ENCODE measurements at regions not wholly inside any gene's neighbourhood (a gene's known extent, or its start where the extent isn't known, plus 50 kb on each side); places are given as distances from the start of the nearest gene placed in this dataset.

GRCh38 chr1:164369698-164370365 lies 189.2 kb upstream of the PBX1 start:
- H3K9me3 ChIP-seq: no peaks in the 10 kb centered on the region
- H3K4me1 Mint-ChIP-seq (ENCODE audit: low read depth, unreplicated experiment): no peaks in the 10 kb centered on the region
- no peaks in the 10 kb centered on the region for H3K36me3 ChIP-seq (ENCODE audit: control insufficient read depth, insufficient read depth, low read length)
- no peaks in the 10 kb centered on the region for H3K4me1 ChIP-seq
- no peak overlapping the region for H3K4me3 Mint-ChIP-seq (ENCODE audit: unreplicated experiment)
- no peak overlapping the region for H3K27ac Mint-ChIP-seq (ENCODE audit: unreplicated experiment)
- no peaks in the 10 kb centered on the region for H3K36me3 Mint-ChIP-seq (ENCODE audit: insufficient read depth, unreplicated experiment)
- no peaks in the 10 kb centered on the region for H3K27me3 ChIP-seq (replicated peaks; ENCODE audit: control insufficient read depth, insufficient read depth, low read length)
- no peaks in the 10 kb centered on the region for H3K9me3 Mint-ChIP-seq (ENCODE audit: unreplicated experiment)
- no TSS peak for BruUV-seq (replicated peaks)
- ChIA-PET POLR2A (no interaction called here), CTCF (no interaction called here)
- H3K27me3 Mint-ChIP-seq (ENCODE audit: insufficient read depth, unreplicated experiment): peaks cover 3% of the 10 kb centered on the region
- no peak for DNase-seq
- H3K4me3 ChIP-seq (ENCODE audit: low read depth, low read length): no peak overlapping the region
- intact Hi-C loops (cut with micrococcal nuclease; ENCODE audit: unreplicated experiment): no loop called here
- TF ChIP-seq CTCF (IDR thresholded peaks at IDR 0.05; ENCODE audit: insufficient read depth in 1 of 2, low read depth in 1 of 2, low read length in 1 of 2, severe bottlenecking in 1 of 2, unreplicated experiment in 1 of 2): no peak

- Histone ChIP-seq H3K4me1 (no peaks in the 10 kb centered on the region), H3K27me3 (replicated peaks; ENCODE audit: control insufficient read depth, insufficient read depth, low read length) (no peaks in the 10 kb centered on the region), H3K36me3 (ENCODE audit: control insufficient read depth, insufficient read depth, low read length) (no peaks in the 10 kb centered on the region), H3K9me3 (no peaks in the 10 kb centered on the region), H3K4me3 (ENCODE audit: low read depth, low read length) (no peak overlapping the region)
- no peak overlapping the region for H3K4me3 Mint-ChIP-seq (ENCODE audit: unreplicated experiment)
- no peaks in the 10 kb centered on the region for H3K36me3 Mint-ChIP-seq (ENCODE audit: insufficient read depth, unreplicated experiment)
- H3K9me3 Mint-ChIP-seq (ENCODE audit: unreplicated experiment): no peaks in the 10 kb centered on the region
- H3K4me1 Mint-ChIP-seq (ENCODE audit: low read depth, unreplicated experiment): no peaks in the 10 kb centered on the region
- ChIA-PET POLR2A (no interaction called here), CTCF (no interaction called here)
- no TSS peak for BruUV-seq (replicated peaks)
- peaks cover 22% of the 10 kb centered on the region for H3K27me3 Mint-ChIP-seq (ENCODE audit: insufficient read depth, unreplicated experiment)
- DNase-seq: no peak
- intact Hi-C loops (cut with micrococcal nuclease; ENCODE audit: unreplicated experiment): no loop called here
- TF ChIP-seq CTCF (IDR thresholded peaks at IDR 0.05; ENCODE audit: insufficient read depth in 1 of 2, low read depth in 1 of 2, low read length in 1 of 2, severe bottlenecking in 1 of 2, unreplicated experiment in 1 of 2): no peak
- H3K27ac Mint-ChIP-seq (ENCODE audit: unreplicated experiment): no peak overlapping the region
Observed at GRCh38 chr1:164380893-164381292, 178.1 kb upstream of the PBX1 start.

- Mint-ChIP-seq H3K4me1 (ENCODE audit: low read depth, unreplicated experiment) (no peaks in the 10 kb centered on the region), H3K27ac (ENCODE audit: unreplicated experiment) (no peak overlapping the region), H3K36me3 (ENCODE audit: insufficient read depth, unreplicated experiment) (no peaks in the 10 kb centered on the region), H3K9me3 (ENCODE audit: unreplicated experiment) (no peaks in the 10 kb centered on the region), H3K27me3 (ENCODE audit: insufficient read depth, unreplicated experiment) (peaks cover 22% of the 10 kb centered on the region), H3K4me3 (ENCODE audit: unreplicated experiment) (no peak overlapping the region)
- no peak for DNase-seq
- no peaks in the 10 kb centered on the region for H3K4me1 ChIP-seq
- CTCF ChIA-PET: no interaction called here
- no peak overlapping the region for H3K4me3 ChIP-seq (ENCODE audit: low read depth, low read length)
- no TSS peak for BruUV-seq (replicated peaks)
- no peaks in the 10 kb centered on the region for H3K27me3 ChIP-seq (replicated peaks; ENCODE audit: control insufficient read depth, insufficient read depth, low read length)
- intact Hi-C loops (cut with micrococcal nuclease; ENCODE audit: unreplicated experiment): no loop called here
- H3K9me3 ChIP-seq: no peaks in the 10 kb centered on the region
- no peak for TF ChIP-seq CTCF (IDR thresholded peaks at IDR 0.05; ENCODE audit: insufficient read depth in 1 of 2, low read depth in 1 of 2, low read length in 1 of 2, severe bottlenecking in 1 of 2, unreplicated experiment in 1 of 2)
- POLR2A ChIA-PET: no interaction called here
- H3K36me3 ChIP-seq (ENCODE audit: control insufficient read depth, insufficient read depth, low read length): no peaks in the 10 kb centered on the region
Observed at GRCh38 chr1:164382384-164382783, 176.6 kb upstream of the PBX1 start.
